Stimulated activated CD8-positive, alpha-beta memory T cell treated with anti-CD3 and anti-CD28 coated beads, Interleukin-15, amount 100 ng/mL, for 48 hours (primary cell): ENCODE measurements at regions not wholly inside any gene's neighbourhood (a gene's known extent, or its start where the extent isn't known, plus 50 kb on each side); places are given as distances from the start of the nearest gene placed in this dataset.
"Not testable (repeated sequence)": the region's sequence is repeated elsewhere in the genome, so short reads cannot be mapped to it uniquely, and the experiment has no call there.

Source experiments
- DNase-seq, 2 donors: peaks; one replicate each; pipeline ENCODE4 v3.0.0-alpha.2; 2020; ENCODE audit warnings: low read depth in 2 of 2

GRCh38 chr12:131375261-131375971, 335.5 kb upstream of the SFSWAP start:
- DNase-seq = no peak

- no peak for DNase-seq
These were observed 334.9 kb upstream of the SFSWAP start for GRCh38 chr12:131375972-131376345.

- no peak for DNase-seq
These were observed 332.6 kb upstream of the SFSWAP start for GRCh38 chr12:131378176-131378842.

- no peak for DNase-seq
These were observed 331.8 kb upstream of the SFSWAP start for GRCh38 chr12:131378861-131379665.

- DNase-seq = no peak
These were observed 331.2 kb upstream of the SFSWAP start for GRCh38 chr12:131379738-131380137.

GRCh38 chr12:131380220-131380964, 330.5 kb upstream of the SFSWAP start:
- no peak for DNase-seq

- no peak for DNase-seq
These were observed 329.8 kb upstream of the SFSWAP start for GRCh38 chr12:131380965-131381705.

GRCh38 chr12:131381716-131382430, 329.0 kb upstream of the SFSWAP start:
- no peak for DNase-seq

- DNase-seq = no peak
These were observed 327.6 kb upstream of the SFSWAP start for GRCh38 chr12:131383291-131383690.

- no peak for DNase-seq
These were observed 326.9 kb upstream of the SFSWAP start for GRCh38 chr12:131383741-131384543.

- DNase-seq = no peak
These were observed 326.4 kb upstream of the SFSWAP start for GRCh38 chr12:131384544-131384855.

GRCh38 chr12:131385313-131386166, 325.4 kb upstream of the SFSWAP start:
- no peak for DNase-seq

- no peak for DNase-seq
These were observed 324.7 kb upstream of the SFSWAP start for GRCh38 chr12:131386167-131386521.

- no peak for DNase-seq
These were observed 324.1 kb upstream of the SFSWAP start for GRCh38 chr12:131386781-131387180.

GRCh38 chr12:131387281-131388163, 323.4 kb upstream of the SFSWAP start:
- DNase-seq = no peak

GRCh38 chr12:131388164-131389053, 322.5 kb upstream of the SFSWAP start:
- DNase-seq = not testable (repeated sequence)
